ENCODE measurements at regions not wholly inside any gene's neighbourhood (a gene's known extent, or its start where the extent isn't known, plus 50 kb on each side); places are given as distances from the start of the nearest gene placed in this dataset.

DNA sequence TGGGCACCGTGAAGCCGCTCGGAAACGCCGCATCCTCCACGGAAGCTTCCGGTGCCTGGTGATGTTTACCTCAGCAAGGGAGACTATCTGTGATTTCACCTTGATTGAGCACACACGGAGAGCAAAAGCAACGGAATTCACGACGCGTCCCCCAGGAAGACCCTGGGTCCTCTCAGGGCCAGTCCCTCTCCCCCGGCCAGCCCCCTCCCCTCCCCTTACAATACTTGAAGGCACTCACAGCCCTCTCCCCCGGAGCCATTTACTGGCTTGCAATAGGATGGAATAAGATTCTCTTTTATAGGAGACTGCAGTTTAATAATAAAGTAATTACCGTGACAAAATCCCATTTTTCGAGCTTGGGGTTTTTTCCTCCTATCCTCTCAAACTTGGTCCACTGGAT lies 104.7 kb downstream of the ENGASE start:
- TF ChIP-seq EZH2phosphoT487 (IDR thresholded peaks at IDR 0.05; ENCODE audit: insufficient read depth, low read depth) (no peak), EZH2 (IDR thresholded peaks at IDR 0.05; ENCODE audit: insufficient read depth, poor library complexity, severe bottlenecking) (no peak)

Data from GM23248 (cell line).